GM19452 (cell line): ENCODE measurements at regions not wholly inside any gene's neighbourhood (a gene's known extent, or its start where the extent isn't known, plus 50 kb on each side); places are given as distances from the start of the nearest gene placed in this dataset.
"Not testable (repeated sequence)": the region's sequence is repeated elsewhere in the genome, so short reads cannot be mapped to it uniquely, and the experiment has no call there.

Experiments used
- ATAC-seq: cut with Tn5 transposase; IDR thresholded peaks from one replicate; pipeline ENCODE4 v1.9.1; 2021; ENCODE audit not compliant: unreplicated experiment

GRCh38 chr10:124190476-124190875 is 97.1 kb upstream of the CHST15 start:
- ATAC-seq, result not testable (repeated sequence)

GRCh38 chr10:124186956-124187355 is 93.6 kb upstream of the CHST15 start:
- no peak for ATAC-seq

GRCh38 chr10:124185084-124185483 is 91.7 kb upstream of the CHST15 start:
- ATAC-seq, result no peak

- ATAC-seq, result no peak
Observed at GRCh38 chr10:124184208-124184830, 90.9 kb upstream of the CHST15 start.

- ATAC-seq, result no peak
Observed at GRCh38 chr10:124183617-124184016, 90.2 kb upstream of the CHST15 start.

- ATAC-seq, result no peak
Observed at GRCh38 chr10:124182088-124182541, 88.7 kb upstream of the CHST15 start.

GRCh38 chr10:124181656-124182055 is 88.3 kb upstream of the CHST15 start:
- no peak for ATAC-seq

GRCh38 chr10:124180947-124181549 is 87.7 kb upstream of the CHST15 start:
- no peak for ATAC-seq

- no peak for ATAC-seq
Observed at GRCh38 chr10:124180044-124180745, 86.8 kb upstream of the CHST15 start.

- ATAC-seq, result no peak
Observed at GRCh38 chr10:124179308-124180043, 86.1 kb upstream of the CHST15 start.

GRCh38 chr10:124177180-124177518 is 83.8 kb upstream of the CHST15 start:
- no peak for ATAC-seq

GRCh38 chr10:124176349-124177179 is 83.2 kb upstream of the CHST15 start:
- no peak for ATAC-seq

- no peak for ATAC-seq
Observed at GRCh38 chr10:124175701-124176348, 82.4 kb upstream of the CHST15 start.

- no peak for ATAC-seq
Observed at GRCh38 chr10:124174673-124175645, 81.6 kb upstream of the CHST15 start.

GRCh38 chr10:124174071-124174566 is 80.7 kb upstream of the CHST15 start:
- no peak for ATAC-seq

GRCh38 chr10:124173298-124173900 is 80.0 kb upstream of the CHST15 start:
- no peak for ATAC-seq

GRCh38 chr10:124172181-124172916 is 79.0 kb upstream of the CHST15 start:
- ATAC-seq, result no peak

GRCh38 chr10:124171561-124171960 is 78.2 kb upstream of the CHST15 start:
- ATAC-seq, result no peak
